ENCODE measurements at regions not wholly inside any gene's neighbourhood (a gene's known extent, or its start where the extent isn't known, plus 50 kb on each side); places are given as distances from the start of the nearest gene placed in this dataset.

DNA sequence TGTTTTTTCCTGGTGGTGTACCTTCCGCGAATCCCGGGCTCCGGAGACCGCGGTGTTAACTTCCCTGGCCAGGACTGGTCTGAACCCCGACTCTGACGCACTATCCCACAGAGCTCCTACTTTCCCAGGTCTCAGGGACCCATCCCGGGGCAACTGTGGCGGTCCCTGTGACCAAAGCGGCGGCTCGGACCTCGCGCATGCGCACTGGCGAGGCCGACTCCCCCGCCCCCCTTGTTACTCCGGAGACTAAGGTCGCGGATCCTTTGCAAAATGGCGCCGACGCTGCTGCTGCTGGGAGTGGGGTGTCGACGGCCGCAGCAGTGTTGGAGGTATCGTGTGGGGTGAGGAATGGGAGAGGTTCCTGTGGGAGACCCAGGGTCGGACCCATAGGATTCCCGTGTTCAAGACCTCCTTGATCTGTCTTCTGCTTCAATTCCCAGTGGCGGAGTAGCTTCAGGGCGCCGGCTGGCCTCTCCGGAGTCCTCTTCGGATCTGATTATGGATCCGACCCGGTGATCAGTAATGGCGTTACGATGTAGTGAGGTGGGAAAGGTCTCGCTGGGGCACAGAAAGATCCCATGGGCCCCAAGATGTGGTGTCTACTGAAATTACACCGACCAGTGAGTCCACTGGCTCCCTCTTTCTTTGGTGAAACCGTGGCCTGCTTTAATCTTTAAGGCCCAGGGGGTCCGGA, 66.6 kb upstream of the ZNF527 start:
- TF ChIP-seq, protein P1, sequence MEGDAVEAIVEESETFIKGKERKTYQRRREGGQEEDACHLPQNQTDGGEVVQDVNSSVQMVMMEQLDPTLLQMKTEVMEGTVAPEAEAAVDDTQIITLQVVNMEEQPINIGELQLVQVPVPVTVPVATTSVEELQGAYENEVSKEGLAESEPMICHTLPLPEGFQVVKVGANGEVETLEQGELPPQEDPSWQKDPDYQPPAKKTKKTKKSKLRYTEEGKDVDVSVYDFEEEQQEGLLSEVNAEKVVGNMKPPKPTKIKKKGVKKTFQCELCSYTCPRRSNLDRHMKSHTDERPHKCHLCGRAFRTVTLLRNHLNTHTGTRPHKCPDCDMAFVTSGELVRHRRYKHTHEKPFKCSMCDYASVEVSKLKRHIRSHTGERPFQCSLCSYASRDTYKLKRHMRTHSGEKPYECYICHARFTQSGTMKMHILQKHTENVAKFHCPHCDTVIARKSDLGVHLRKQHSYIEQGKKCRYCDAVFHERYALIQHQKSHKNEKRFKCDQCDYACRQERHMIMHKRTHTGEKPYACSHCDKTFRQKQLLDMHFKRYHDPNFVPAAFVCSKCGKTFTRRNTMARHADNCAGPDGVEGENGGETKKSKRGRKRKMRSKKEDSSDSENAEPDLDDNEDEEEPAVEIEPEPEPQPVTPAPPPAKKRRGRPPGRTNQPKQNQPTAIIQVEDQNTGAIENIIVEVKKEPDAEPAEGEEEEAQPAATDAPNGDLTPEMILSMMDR (conservative IDR thresholded peaks at IDR 0.05; ENCODE audit: low read depth, low read length), result no peak
- no peak for TF ChIP-seq EZH2 (IDR thresholded peaks at IDR 0.05; ENCODE audit: borderline replicate concordance, low read depth, low read length, poor library complexity, severe bottlenecking)

Measured in A673 (cell line).